Retinal pigment epithelial cell (primary cell): ENCODE measurements at regions not wholly inside any gene's neighbourhood (a gene's known extent, or its start where the extent isn't known, plus 50 kb on each side); places are given as distances from the start of the nearest gene placed in this dataset.

ENCODE experiments used
- DNase-seq: peaks from one replicate; pipeline ENCODE4 v3.0.0-alpha.2; 2010; ENCODE audit warnings: low read depth
- H3K4me3 ChIP-seq: 2 replicates; pipeline ENCODE4 v1.5.1; 2011; ENCODE audit warnings: mild to moderate bottlenecking, low read length, control low read depth, moderate library complexity
- TF ChIP-seq, protein P1 (sequence below): conservative IDR thresholded peaks from 2 replicates; pipeline ENCODE4 v1.5.1; 2011; ENCODE audit warnings: low read depth, low read length, control low read depth, inconsistent platforms

DNA sequence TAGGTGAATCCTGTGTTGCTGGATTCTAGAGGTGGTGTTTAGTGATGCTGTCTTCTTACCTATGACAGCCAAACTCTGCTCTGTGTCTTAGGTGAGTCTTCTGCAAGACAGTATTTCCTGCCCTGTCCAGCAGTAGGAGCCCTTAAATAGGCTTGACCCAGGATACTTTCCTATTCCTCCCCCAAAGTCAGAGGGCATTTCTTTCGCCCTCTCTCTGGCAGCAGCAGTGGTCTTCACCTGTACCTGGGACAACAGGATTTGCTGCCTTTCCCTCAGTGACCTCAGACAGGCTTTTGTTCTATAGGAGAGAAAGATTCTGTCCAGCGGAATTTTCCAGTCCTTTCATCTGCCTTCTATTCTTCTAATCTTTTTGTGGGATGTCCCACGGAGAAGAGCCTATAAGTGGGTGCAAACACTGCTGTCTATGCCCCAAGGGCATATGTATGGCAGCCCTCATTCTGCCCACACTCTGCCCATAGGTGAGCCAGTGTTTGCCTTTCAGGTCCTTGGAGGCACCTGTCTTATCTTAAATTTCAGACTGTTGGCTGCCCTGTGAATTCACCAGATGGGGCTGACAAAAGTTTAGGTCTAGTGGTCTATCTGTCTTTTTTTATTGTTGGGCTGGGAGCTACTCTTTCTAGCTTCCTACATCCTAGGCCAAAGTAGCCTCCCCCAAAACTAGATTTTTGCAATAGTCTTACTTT, 177.3 kb upstream of the SPOPL start:
- H3K4me3 ChIP-seq, result no peak overlapping the region
- DNase-seq, result no peak
- TF ChIP-seq, protein P1, sequence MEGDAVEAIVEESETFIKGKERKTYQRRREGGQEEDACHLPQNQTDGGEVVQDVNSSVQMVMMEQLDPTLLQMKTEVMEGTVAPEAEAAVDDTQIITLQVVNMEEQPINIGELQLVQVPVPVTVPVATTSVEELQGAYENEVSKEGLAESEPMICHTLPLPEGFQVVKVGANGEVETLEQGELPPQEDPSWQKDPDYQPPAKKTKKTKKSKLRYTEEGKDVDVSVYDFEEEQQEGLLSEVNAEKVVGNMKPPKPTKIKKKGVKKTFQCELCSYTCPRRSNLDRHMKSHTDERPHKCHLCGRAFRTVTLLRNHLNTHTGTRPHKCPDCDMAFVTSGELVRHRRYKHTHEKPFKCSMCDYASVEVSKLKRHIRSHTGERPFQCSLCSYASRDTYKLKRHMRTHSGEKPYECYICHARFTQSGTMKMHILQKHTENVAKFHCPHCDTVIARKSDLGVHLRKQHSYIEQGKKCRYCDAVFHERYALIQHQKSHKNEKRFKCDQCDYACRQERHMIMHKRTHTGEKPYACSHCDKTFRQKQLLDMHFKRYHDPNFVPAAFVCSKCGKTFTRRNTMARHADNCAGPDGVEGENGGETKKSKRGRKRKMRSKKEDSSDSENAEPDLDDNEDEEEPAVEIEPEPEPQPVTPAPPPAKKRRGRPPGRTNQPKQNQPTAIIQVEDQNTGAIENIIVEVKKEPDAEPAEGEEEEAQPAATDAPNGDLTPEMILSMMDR, result no peak

DNA sequence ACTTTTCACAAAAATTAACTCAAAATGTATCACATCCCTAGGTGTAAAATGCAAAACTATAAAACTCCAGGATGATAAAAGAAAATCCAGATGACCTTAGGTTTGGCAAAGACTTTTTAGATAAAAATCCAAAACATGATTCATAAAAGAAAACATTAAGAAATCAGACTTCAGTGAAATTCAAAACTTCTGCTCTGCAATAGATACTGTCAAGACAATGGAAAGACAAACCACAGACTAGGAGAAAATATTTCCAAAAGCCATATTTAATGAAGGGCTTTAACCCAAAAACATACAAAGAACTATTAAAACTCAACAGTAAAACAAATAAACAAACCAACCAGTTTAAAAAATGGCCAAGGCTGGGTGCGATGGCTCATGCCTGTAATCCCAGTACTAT, 173.6 kb upstream of the SPOPL start:
- DNase-seq, result no peak
- TF ChIP-seq, protein P1, result no peak

DNA sequence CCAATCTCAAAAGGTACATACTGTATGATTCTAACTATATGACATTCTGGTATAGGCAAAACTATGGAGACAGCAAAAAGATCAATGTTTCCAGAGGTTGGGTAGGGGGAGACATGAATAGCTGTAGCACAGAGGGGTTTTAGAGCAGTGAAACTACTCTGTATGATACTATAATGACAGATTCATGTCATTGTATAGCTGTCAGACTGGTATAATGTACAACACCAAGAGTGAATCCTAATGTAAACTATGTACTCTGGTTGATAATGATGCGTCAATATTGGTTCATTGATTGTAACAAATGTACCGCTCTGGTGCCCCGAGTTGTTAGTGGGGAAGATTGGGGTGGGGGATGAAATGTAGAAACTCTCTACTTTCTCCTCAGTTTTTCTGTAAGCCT, 172.4 kb upstream of the SPOPL start:
- no peak for DNase-seq
- TF ChIP-seq, protein P1, result no peak
- no peak overlapping the region for H3K4me3 ChIP-seq

More for the DNA sequence above, 173.6 kb upstream of the SPOPL start:
- no peak overlapping the region for H3K4me3 ChIP-seq

DNA sequence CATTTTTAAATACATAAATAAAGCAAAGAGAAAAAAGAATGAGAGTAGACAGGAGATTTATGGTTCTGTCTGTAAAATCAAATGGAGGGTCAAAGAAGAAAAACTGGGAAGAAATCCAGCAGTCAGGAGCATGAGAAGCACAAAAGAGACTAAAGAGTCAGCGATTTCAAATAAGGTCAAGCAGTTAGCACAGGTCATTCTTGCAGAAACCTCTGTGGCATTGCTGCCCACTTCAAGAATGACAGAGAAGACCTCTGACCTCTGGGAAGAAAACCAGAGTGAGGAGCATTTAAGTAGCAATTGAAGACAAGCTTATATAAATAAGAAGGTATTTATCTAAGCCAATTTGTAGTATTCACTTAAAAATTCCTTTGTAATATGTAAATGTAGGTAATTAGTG, 172.0 kb upstream of the SPOPL start:
- TF ChIP-seq, protein P1, result no peak
- no peak overlapping the region for H3K4me3 ChIP-seq
- DNase-seq, result no peak

GRCh38 chr2:138333121-138333520, 168.4 kb upstream of the SPOPL start:
- DNase-seq, result no peak
- TF ChIP-seq, protein P1, result no peak

DNA sequence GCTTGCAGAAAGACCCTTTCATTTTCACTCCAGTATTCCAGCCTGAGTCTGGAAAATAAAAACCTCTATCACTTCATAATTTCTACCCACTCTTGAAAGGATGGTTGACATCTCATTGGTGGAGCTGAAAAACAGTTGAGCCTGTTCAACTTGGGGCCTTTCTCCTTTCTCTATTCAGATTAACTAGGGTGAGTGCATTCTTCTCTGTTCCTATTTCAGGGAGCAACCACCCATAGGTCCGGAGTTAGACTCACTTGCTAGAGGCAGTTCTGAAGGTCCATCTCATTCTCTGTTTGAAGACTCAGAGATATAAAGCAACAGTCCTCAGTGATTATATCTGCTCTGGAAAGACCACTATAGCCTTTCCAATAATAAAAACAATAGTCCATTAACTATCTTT, 167.9 kb upstream of the SPOPL start:
- no peak overlapping the region for H3K4me3 ChIP-seq
- TF ChIP-seq, protein P1, result no peak
- no peak for DNase-seq

More at GRCh38 chr2:138333121-138333520, 168.4 kb upstream of the SPOPL start:
- no peak overlapping the region for H3K4me3 ChIP-seq

DNA sequence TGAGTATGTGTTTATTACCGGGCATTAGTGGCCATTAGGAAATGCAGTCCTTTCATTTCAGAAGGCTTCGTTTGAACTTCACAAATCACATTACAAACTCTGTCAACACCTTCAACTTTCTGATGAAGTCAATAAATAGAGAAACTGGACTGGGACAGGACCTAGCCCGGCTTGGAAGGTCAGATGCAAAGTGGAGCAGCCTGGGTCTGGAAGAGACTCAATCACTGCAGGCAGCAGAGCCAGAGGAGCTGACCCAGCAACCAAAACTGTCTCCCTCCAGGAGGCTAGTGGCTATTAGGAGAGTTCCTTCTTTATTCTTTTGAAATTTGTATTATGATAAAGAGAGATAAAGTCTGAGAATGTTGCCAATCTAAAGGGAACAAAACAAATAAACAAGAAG, 167.2 kb upstream of the SPOPL start:
- TF ChIP-seq, protein P1, result no peak
- DNase-seq, result no peak
- no peak overlapping the region for H3K4me3 ChIP-seq
